ENCODE measurements at regions not wholly inside any gene's neighbourhood (a gene's known extent, or its start where the extent isn't known, plus 50 kb on each side); places are given as distances from the start of the nearest gene placed in this dataset.

- Histone ChIP-seq H3K9me3 (no peaks in the 10 kb centered on the region), H3K4me3 (no peak overlapping the region), H3K27me3 (no peaks in the 10 kb centered on the region), H3K36me3 (no peaks in the 10 kb centered on the region), H3K4me1 (no peaks in the 10 kb centered on the region), H3K27ac (no peak overlapping the region)
- DNase-seq: no peak
- intact Hi-C loops (cut with DNase I; ENCODE audit: low total_unique reads): no loop called here
- TF ChIP-seq CTCF (IDR thresholded peaks at IDR 0.05) (no peak), POLR2A (IDR thresholded peaks at IDR 0.05) (no peak)
These were observed 104.7 kb downstream of the LSM5 start for GRCh38 chr7:32385316-32385956.

GRCh38 chr7:32381024-32381601 is 109.1 kb downstream of the LSM5 start:
- TF ChIP-seq POLR2A (IDR thresholded peaks at IDR 0.05): no peak
- no peak for TF ChIP-seq CTCF (IDR thresholded peaks at IDR 0.05)
- H3K4me1 ChIP-seq: no peaks in the 10 kb centered on the region
- DNase-seq: no peak
- H3K9me3 ChIP-seq: no peaks in the 10 kb centered on the region
- no peak overlapping the region for H3K4me3 ChIP-seq
- H3K27me3 ChIP-seq: no peaks in the 10 kb centered on the region
- no peaks in the 10 kb centered on the region for H3K36me3 ChIP-seq
- intact Hi-C loops (cut with DNase I; ENCODE audit: low total_unique reads): no loop called here
- H3K27ac ChIP-seq: no peak overlapping the region

GRCh38 chr7:32379510-32380112 is 110.6 kb downstream of the LSM5 start:
- H3K27ac ChIP-seq: no peak overlapping the region
- no peaks in the 10 kb centered on the region for H3K9me3 ChIP-seq
- no peaks in the 10 kb centered on the region for H3K4me1 ChIP-seq
- no peak overlapping the region for H3K4me3 ChIP-seq
- no peaks in the 10 kb centered on the region for H3K27me3 ChIP-seq
- intact Hi-C loops (cut with DNase I; ENCODE audit: low total_unique reads): no loop called here
- DNase-seq: no peak
- no peaks in the 10 kb centered on the region for H3K36me3 ChIP-seq
- TF ChIP-seq CTCF (IDR thresholded peaks at IDR 0.05): no peak
- TF ChIP-seq POLR2A (IDR thresholded peaks at IDR 0.05): no peak

GRCh38 chr7:32378988-32379387 is 111.2 kb downstream of the LSM5 start:
- no peaks in the 10 kb centered on the region for H3K9me3 ChIP-seq
- no peak overlapping the region for H3K27ac ChIP-seq
- intact Hi-C loops (cut with DNase I; ENCODE audit: low total_unique reads): no loop called here
- H3K27me3 ChIP-seq: no peaks in the 10 kb centered on the region
- no peak for TF ChIP-seq POLR2A (IDR thresholded peaks at IDR 0.05)
- TF ChIP-seq CTCF (IDR thresholded peaks at IDR 0.05): no peak
- no peak for DNase-seq
- no peaks in the 10 kb centered on the region for H3K36me3 ChIP-seq
- no peak overlapping the region for H3K4me3 ChIP-seq
- no peaks in the 10 kb centered on the region for H3K4me1 ChIP-seq

GRCh38 chr7:32364581-32364980 is 125.6 kb downstream of the LSM5 start:
- Histone ChIP-seq H3K4me1 (no peaks in the 10 kb centered on the region), H3K27me3 (no peaks in the 10 kb centered on the region), H3K27ac (no peak overlapping the region), H3K9me3 (no peaks in the 10 kb centered on the region), H3K36me3 (no peaks in the 10 kb centered on the region), H3K4me3 (no peak overlapping the region)
- no peak for TF ChIP-seq POLR2A (IDR thresholded peaks at IDR 0.05)
- no peak for TF ChIP-seq CTCF (IDR thresholded peaks at IDR 0.05)
- DNase-seq: no peak
- intact Hi-C loops (cut with DNase I; ENCODE audit: low total_unique reads): no loop called here

All from uterus (tissue), 3 donors.